Right ventricle myocardium inferior (tissue), 1 donor: ENCODE measurements at regions not wholly inside any gene's neighbourhood (a gene's known extent, or its start where the extent isn't known, plus 50 kb on each side); places are given as distances from the start of the nearest gene placed in this dataset.
"Not testable (repeated sequence)": the region's sequence is repeated elsewhere in the genome, so short reads cannot be mapped to it uniquely, and the experiment has no call there.

Source experiments
- ATAC-seq: fragments of 200-7000 bp; cut with Tn5 transposase; one replicate; pipeline ENCODE4 v1.9.1; 2020; ENCODE audit warnings: mild to moderate bottlenecking, moderate library complexity
- DNase-seq: peaks from one replicate; pipeline ENCODE4 v3.0.0; 2021; ENCODE audit errors: missing footprints
- intact Hi-C: fragments of 100-400 bp; cut with DNase I; formaldehyde crosslinking; loops from one replicate; pipeline ENCODE4 v1.11.0; 2022
- donor health status: DM: no; HTN: yes; CAD: no; lungs with severe emphysema.

GRCh38 chr5:145661737-145662485, 173.2 kb downstream of the PRELID2 start:
- ATAC-seq (no peak), DNase-seq (no peak)
- intact Hi-C loops, result no loop called here

- ATAC-seq (no peak), DNase-seq (no peak)
- intact Hi-C loops, result no loop called here
Observed at GRCh38 chr5:145660897-145661640, 174.1 kb downstream of the PRELID2 start.

GRCh38 chr5:145658435-145658834, 176.7 kb downstream of the PRELID2 start:
- intact Hi-C loops, result no loop called here
- no peak for ATAC-seq

GRCh38 chr5:145652700-145653099, 182.4 kb downstream of the PRELID2 start:
- intact Hi-C loops, ATAC-seq, DNase-seq: not testable (repeated sequence)

More at GRCh38 chr5:145658435-145658834, 176.7 kb downstream of the PRELID2 start:
- no peak for DNase-seq

GRCh38 chr5:145647137-145647536, 188.0 kb downstream of the PRELID2 start:
- intact Hi-C loops, ATAC-seq, DNase-seq: not testable (repeated sequence)

GRCh38 chr5:145643214-145643613, 191.9 kb downstream of the PRELID2 start:
- ATAC-seq, intact Hi-C loops, DNase-seq: not testable (repeated sequence)

- intact Hi-C loops, result no loop called here
- ATAC-seq (no peak), DNase-seq (no peak)
Observed at GRCh38 chr5:145637396-145637795, 197.7 kb downstream of the PRELID2 start.

- DNase-seq (no peak), ATAC-seq (no peak)
- intact Hi-C loops, result no loop called here
Observed at GRCh38 chr5:145636371-145636770, 198.8 kb downstream of the PRELID2 start.

- intact Hi-C loops, result no loop called here
- DNase-seq (no peak), ATAC-seq (no peak)
Observed at GRCh38 chr5:145633474-145633873, 201.7 kb downstream of the PRELID2 start.

GRCh38 chr5:145632701-145633100, 202.4 kb downstream of the PRELID2 start:
- DNase-seq (no peak), ATAC-seq (no peak)
- intact Hi-C loops, result no loop called here

GRCh38 chr5:145629047-145629446, 206.1 kb downstream of the PRELID2 start:
- DNase-seq (no peak), ATAC-seq (no peak)
- intact Hi-C loops, result no loop called here

- no peak for DNase-seq
Observed at GRCh38 chr5:145628525-145628924, 206.6 kb downstream of the PRELID2 start.

GRCh38 chr5:145619806-145620310, 215.3 kb downstream of the PRELID2 start:
- ATAC-seq (no peak), DNase-seq (no peak)
- intact Hi-C loops, result no loop called here

More at GRCh38 chr5:145628525-145628924, 206.6 kb downstream of the PRELID2 start:
- no peak for ATAC-seq
- intact Hi-C loops, result no loop called here

GRCh38 chr5:145616739-145617138, 218.4 kb downstream of the PRELID2 start:
- ATAC-seq, DNase-seq, intact Hi-C loops: not testable (repeated sequence)

GRCh38 chr5:145598983-145599382, 236.2 kb downstream of the PRELID2 start:
- DNase-seq, result no peak
- no peak for ATAC-seq
- intact Hi-C loops, result no loop called here

GRCh38 chr5:145598184-145598583, 237.0 kb downstream of the PRELID2 start:
- no peak for ATAC-seq
- DNase-seq, result no peak
- intact Hi-C loops, result no loop called here

GRCh38 chr5:145591578-145591977, 243.6 kb downstream of the PRELID2 start:
- intact Hi-C loops, result no loop called here
- no peak for DNase-seq
- no peak for ATAC-seq

GRCh38 chr5:145589063-145589462, 246.1 kb downstream of the PRELID2 start:
- intact Hi-C loops, result no loop called here
- DNase-seq, result no peak
- no peak for ATAC-seq

- ATAC-seq, result no peak
- intact Hi-C loops, result no loop called here
- no peak for DNase-seq
Observed at GRCh38 chr5:145588558-145588957, 246.6 kb downstream of the PRELID2 start.

GRCh38 chr5:145588113-145588512, 247.0 kb downstream of the PRELID2 start:
- DNase-seq (no peak), ATAC-seq (no peak)

More at GRCh38 chr5:145588113-145588512, 247.0 kb downstream of the PRELID2 start:
- intact Hi-C loops, result no loop called here
